Naive thymus-derived CD4-positive, alpha-beta T cell (primary cell): ENCODE measurements at regions not wholly inside any gene's neighbourhood (a gene's known extent, or its start where the extent isn't known, plus 50 kb on each side); places are given as distances from the start of the nearest gene placed in this dataset.
"Not testable (repeated sequence)": the region's sequence is repeated elsewhere in the genome, so short reads cannot be mapped to it uniquely, and the experiment has no call there.

Experiments
- ATAC-seq: fragments of 150-1000 bp; cut with Tn5 transposase; 2 replicates; pipeline ENCODE4 v1.10.0; 2021; ENCODE audit warnings: mild to moderate bottlenecking, moderate library complexity
- CTCF ChIA-PET: fragments of 350-600 bp; sonication (Branson Sonifier 250); formaldehyde crosslinking; loops from one replicate; lab custom pipeline; 2021; ENCODE audit warnings: antibody characterized with exemption; lab: Charles Lee
- POLR2A ChIA-PET: fragments of 350-600 bp; sonication (Branson Sonifier 250); formaldehyde crosslinking; loops from one replicate; lab custom pipeline; 2021; ENCODE audit warnings: antibody characterized with exemption, inconsistent platforms; lab: Charles Lee
- DNase-seq, 9 donors: peaks; one replicate each; pipeline versions ENCODE4 v3.0.0 to v3.0.0-alpha.2; 2020 to 2022; ENCODE audit warnings: mixed read lengths in 1 of 9
- H3K27ac ChIP-seq: one replicate; pipeline ENCODE4 v1.7.0; 2013; ENCODE audit warnings: mild to moderate bottlenecking, low read depth, low read length, moderate library complexity
- H3K27me3 ChIP-seq, 2 donors: one replicate each; pipeline ENCODE4 v1.7.0; 2013; ENCODE audit warnings: low read length in 2 of 2, mild to moderate bottlenecking in 2 of 2, moderate library complexity in 2 of 2; ENCODE audit not compliant: control insufficient read depth in 2 of 2, insufficient read depth in 2 of 2
- H3K36me3 ChIP-seq, 3 experiments: 1 replicate in 2 of 3; 2 replicates in 1 of 3; pipeline ENCODE4 v1.7.0; 2013; ENCODE audit warnings: low read length in 3 of 3, mild to moderate bottlenecking in 3 of 3, moderate library complexity in 1 of 3; ENCODE audit not compliant: insufficient read depth in 3 of 3, control insufficient read depth in 2 of 3
- H3K4me1 ChIP-seq, 2 donors: one replicate each; pipeline ENCODE4 v1.7.0; 2013; ENCODE audit warnings: low read length in 2 of 2, mild to moderate bottlenecking in 2 of 2, moderate library complexity in 1 of 2; ENCODE audit not compliant: control insufficient read depth in 2 of 2, insufficient read depth in 2 of 2
- H3K4me3 ChIP-seq: 2 replicates; pipeline ENCODE4 v1.7.0; 2013; ENCODE audit warnings: mild to moderate bottlenecking, low read length
- H3K9me3 ChIP-seq, 3 experiments: 1 replicate in 2 of 3; 2 replicates in 1 of 3; pipeline ENCODE4 v1.7.0; 2013; ENCODE audit warnings: low read length in 3 of 3; ENCODE audit not compliant: control insufficient read depth in 2 of 3
- H3K27ac Mint-ChIP-seq, 9 donors: one replicate each; pipeline ENCODE4 v1.8.0; 2020 to 2022; ENCODE audit warnings: mixed read lengths in 9 of 9, mild to moderate bottlenecking in 8 of 9, moderate library complexity in 5 of 9, inconsistent platforms in 2 of 9
- H3K27me3 Mint-ChIP-seq, 5 donors: one replicate each; pipeline ENCODE4 v1.8.0; 2021 to 2022; ENCODE audit warnings: mixed read lengths in 5 of 5, mild to moderate bottlenecking in 1 of 5
- H3K36me3 Mint-ChIP-seq, 5 donors: one replicate each; pipeline ENCODE4 v1.8.0; 2020 to 2022; ENCODE audit warnings: mixed read lengths in 5 of 5, mild to moderate bottlenecking in 3 of 5, inconsistent platforms in 1 of 5
- H3K4me1 Mint-ChIP-seq, 7 donors: one replicate each; pipeline ENCODE4 v1.8.0; 2020 to 2022; ENCODE audit warnings: mixed read lengths in 7 of 7, mild to moderate bottlenecking in 3 of 7, inconsistent platforms in 1 of 7
- H3K4me3 Mint-ChIP-seq, 10 donors: one replicate each; pipeline ENCODE4 v1.8.0; 2020 to 2022; ENCODE audit warnings: mild to moderate bottlenecking in 10 of 10, mixed read lengths in 10 of 10, moderate library complexity in 6 of 10, inconsistent platforms in 2 of 10
- H3K9me3 Mint-ChIP-seq, 11 donors: one replicate each; pipeline ENCODE4 v1.8.0; 2020 to 2022; ENCODE audit warnings: mixed read lengths in 11 of 11, mild to moderate bottlenecking in 4 of 11, inconsistent platforms in 1 of 11, moderate library complexity in 1 of 11
- intact Hi-C, 2 donors: fragments of 100-400 bp; cut with micrococcal nuclease; formaldehyde crosslinking; loops; one replicate each; pipeline ENCODE4 v1.15.1; 2023

DNA sequence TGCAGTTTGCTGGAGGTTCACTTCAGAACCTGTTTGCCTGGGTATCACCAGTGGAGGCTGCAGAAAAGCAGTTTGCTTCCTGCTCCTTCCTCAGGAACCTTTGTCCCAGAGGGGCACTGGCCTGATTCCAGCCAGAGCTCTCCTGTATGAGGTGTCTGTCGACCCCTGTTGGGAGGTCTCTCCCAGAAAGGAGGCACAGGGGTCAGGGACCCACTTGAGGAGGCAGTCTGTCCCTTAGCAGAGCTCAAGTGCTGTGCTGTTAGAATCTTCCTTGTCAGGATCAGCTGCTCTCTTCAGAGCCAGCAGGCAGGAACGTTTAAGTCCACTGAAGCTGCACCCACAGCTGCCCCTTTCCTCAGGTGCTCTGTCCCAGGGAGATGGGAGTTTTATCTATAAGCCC is 164.8 kb downstream of the TTC6 start:
- H3K36me3 Mint-ChIP-seq, ATAC-seq, H3K4me3 ChIP-seq, H3K36me3 ChIP-seq, intact Hi-C loops, H3K9me3 ChIP-seq, H3K4me1 ChIP-seq, CTCF ChIA-PET, DNase-seq, H3K27ac Mint-ChIP-seq, H3K4me3 Mint-ChIP-seq, H3K27ac ChIP-seq, H3K4me1 Mint-ChIP-seq, H3K27me3 ChIP-seq, H3K27me3 Mint-ChIP-seq, POLR2A ChIA-PET: not testable (repeated sequence)
- H3K9me3 Mint-ChIP-seq, result peaks cover 4 to 23% (median 9%) of the 10 kb centered on the region in 11 donors

- no peaks in the 10 kb centered on the region for H3K9me3 ChIP-seq
- DNase-seq, result no peak
- H3K9me3 Mint-ChIP-seq, result peaks cover 4 to 33% (median 12%) of the 10 kb centered on the region in 11 donors
- H3K36me3 ChIP-seq, result no peaks in the 10 kb centered on the region
- H3K4me1 ChIP-seq, result no peaks in the 10 kb centered on the region
- POLR2A ChIA-PET, result no interaction called here
- H3K4me3 Mint-ChIP-seq, result no peak overlapping the region
- no peaks in the 10 kb centered on the region for H3K27me3 ChIP-seq
- no peak for ATAC-seq
- intact Hi-C loops, result no loop called here
- H3K27ac ChIP-seq, result no peak overlapping the region
- H3K27me3 Mint-ChIP-seq, result no peaks in the 10 kb centered on the region
- no peak overlapping the region for H3K27ac Mint-ChIP-seq
- no peaks in the 10 kb centered on the region for H3K4me1 Mint-ChIP-seq
- CTCF ChIA-PET, result interaction anchor here (0.6 kb wide), 1 partner anchor 14 kb away, joined by 4 read pairs; no protein-coding TSS in a partner anchor
- H3K4me3 ChIP-seq, result no peak overlapping the region
- H3K36me3 Mint-ChIP-seq, result no peaks in the 10 kb centered on the region
Measured at GRCh38 chr14:37763266-37763665, 167.8 kb downstream of the TTC6 start.

- H3K27me3 ChIP-seq, CTCF ChIA-PET, H3K36me3 ChIP-seq, H3K4me3 Mint-ChIP-seq, H3K9me3 ChIP-seq, H3K4me1 Mint-ChIP-seq, H3K27ac Mint-ChIP-seq, H3K4me1 ChIP-seq, H3K36me3 Mint-ChIP-seq, DNase-seq, ATAC-seq, POLR2A ChIA-PET, H3K27me3 Mint-ChIP-seq, H3K27ac ChIP-seq, H3K4me3 ChIP-seq, intact Hi-C loops: not testable (repeated sequence)
- H3K9me3 Mint-ChIP-seq, result peaks cover 0 to 24% (median 8%) of the 10 kb centered on the region in 11 donors
Measured at GRCh38 chr14:37772283-37772682, 176.9 kb downstream of the TTC6 start.

DNA sequence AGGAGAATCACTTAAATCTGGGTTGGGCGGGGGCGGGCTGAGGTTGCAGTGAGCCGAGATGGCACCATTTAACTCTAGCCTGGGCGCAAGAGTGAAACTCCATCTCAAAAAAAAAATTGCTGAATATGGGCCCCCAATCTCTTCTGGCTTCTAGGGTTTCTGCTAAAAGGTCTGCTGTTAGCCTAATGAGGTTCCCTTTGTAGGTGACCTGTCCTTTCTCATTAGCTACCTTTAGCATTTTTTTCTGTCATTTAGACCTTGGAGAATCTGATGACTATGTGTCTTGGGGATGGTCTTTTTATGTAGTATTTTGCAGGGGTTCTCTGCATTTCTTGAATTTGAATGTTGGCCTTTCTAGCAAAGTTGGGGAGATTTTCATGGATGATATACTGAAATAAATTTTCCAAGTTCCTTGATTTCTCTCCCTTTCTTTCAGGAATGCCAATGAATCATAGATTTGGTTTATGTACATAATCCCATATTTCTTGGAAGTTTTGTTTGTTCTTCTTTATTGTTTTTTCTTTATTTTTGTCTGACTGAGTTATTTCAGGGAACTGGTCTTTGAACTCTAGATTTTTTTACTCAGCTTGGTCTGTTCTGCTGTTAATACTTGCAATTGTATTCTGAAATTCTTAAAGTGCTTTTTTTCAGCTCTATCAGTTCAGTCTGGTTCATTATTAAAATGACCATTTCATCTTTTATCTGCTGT is 181.5 kb downstream of the TTC6 start:
- H3K4me3 Mint-ChIP-seq, result no peak overlapping the region
- no peaks in the 10 kb centered on the region for H3K36me3 Mint-ChIP-seq

GRCh38 chr14:37778135-37778943 is 182.9 kb downstream of the TTC6 start:
- H3K27me3 ChIP-seq, result no peaks in the 10 kb centered on the region
- ChIA-PET POLR2A (no interaction called here), CTCF (no interaction called here)
- Mint-ChIP-seq H3K4me3 (no peak overlapping the region), H3K27me3 (no peaks in the 10 kb centered on the region), H3K4me1 (no peaks in the 10 kb centered on the region), H3K27ac (no peak overlapping the region), H3K9me3 (peaks cover 4 to 27% (median 11%) of the 10 kb centered on the region in 11 donors), H3K36me3 (no peaks in the 10 kb centered on the region)
- no peak overlapping the region for H3K27ac ChIP-seq
- ATAC-seq, result no peak
- DNase-seq, result no peak
- no peak overlapping the region for H3K4me3 ChIP-seq
- no peaks in the 10 kb centered on the region for H3K36me3 ChIP-seq
- H3K9me3 ChIP-seq, result no peaks in the 10 kb centered on the region
- intact Hi-C loops, result no loop called here
- no peaks in the 10 kb centered on the region for H3K4me1 ChIP-seq

More for the DNA sequence above, 181.5 kb downstream of the TTC6 start:
- Histone ChIP-seq H3K4me3 (no peak overlapping the region), H3K9me3 (no peaks in the 10 kb centered on the region), H3K4me1 (no peaks in the 10 kb centered on the region), H3K27me3 (no peaks in the 10 kb centered on the region), H3K36me3 (no peaks in the 10 kb centered on the region), H3K27ac (no peak overlapping the region)
- H3K9me3 Mint-ChIP-seq, result peaks cover 7 to 31% (median 15%) of the 10 kb centered on the region in 11 donors
- DNase-seq (no peak), ATAC-seq (no peak)
- H3K4me1 Mint-ChIP-seq, result no peaks in the 10 kb centered on the region
- H3K27me3 Mint-ChIP-seq, result no peaks in the 10 kb centered on the region
- intact Hi-C loops, result no loop called here
- ChIA-PET CTCF (interaction anchor here (0.7 kb wide), 1 partner anchor 13 kb away, joined by 4 read pairs; no protein-coding TSS in a partner anchor), POLR2A (no interaction called here)
- H3K27ac Mint-ChIP-seq, result no peak overlapping the region

DNA sequence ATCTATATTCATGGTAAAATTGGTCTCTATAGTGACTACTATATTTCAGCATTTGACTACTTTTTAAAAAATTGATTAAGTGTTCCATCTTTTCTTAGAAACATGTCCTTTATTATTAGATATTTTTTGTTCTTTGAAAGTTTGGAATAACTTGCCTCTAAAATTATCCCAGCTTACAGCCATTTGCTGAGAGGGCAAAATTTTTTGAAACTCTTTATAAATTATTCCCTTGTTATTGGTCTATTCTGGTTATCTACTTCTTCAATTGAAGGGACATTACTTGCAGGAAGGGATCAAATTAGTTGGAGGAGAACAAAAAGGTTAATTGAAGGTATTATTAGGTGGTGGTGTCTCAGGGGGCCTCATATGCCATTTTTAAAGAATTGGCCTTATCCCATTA is 184.1 kb downstream of the TTC6 start:
- Mint-ChIP-seq H3K9me3 (peaks cover 6 to 24% (median 14%) of the 10 kb centered on the region in 11 donors), H3K4me3 (no peak overlapping the region), H3K27me3 (no peaks in the 10 kb centered on the region), H3K4me1 (no peaks in the 10 kb centered on the region), H3K27ac (no peak overlapping the region), H3K36me3 (no peaks in the 10 kb centered on the region)
- CTCF ChIA-PET, result no interaction called here
- H3K36me3 ChIP-seq, result no peaks in the 10 kb centered on the region
- intact Hi-C loops, result no loop called here
- H3K4me3 ChIP-seq, result no peak overlapping the region
- H3K9me3 ChIP-seq, result no peaks in the 10 kb centered on the region
- no peak overlapping the region for H3K27ac ChIP-seq
- DNase-seq (no peak), ATAC-seq (no peak)
- no peaks in the 10 kb centered on the region for H3K27me3 ChIP-seq
- POLR2A ChIA-PET, result no interaction called here
- no peaks in the 10 kb centered on the region for H3K4me1 ChIP-seq
